GM12872 (cell line): ENCODE measurements at regions not wholly inside any gene's neighbourhood (a gene's known extent, or its start where the extent isn't known, plus 50 kb on each side); places are given as distances from the start of the nearest gene placed in this dataset.

Experiments used
- TF ChIP-seq, protein P1 (sequence below): IDR thresholded peaks from 3 replicates; pipeline ENCODE4 v1.5.1; 2011; ENCODE audit warnings: low read depth, mild to moderate bottlenecking, low read length, moderate library complexity; ENCODE audit not compliant: insufficient read depth

DNA sequence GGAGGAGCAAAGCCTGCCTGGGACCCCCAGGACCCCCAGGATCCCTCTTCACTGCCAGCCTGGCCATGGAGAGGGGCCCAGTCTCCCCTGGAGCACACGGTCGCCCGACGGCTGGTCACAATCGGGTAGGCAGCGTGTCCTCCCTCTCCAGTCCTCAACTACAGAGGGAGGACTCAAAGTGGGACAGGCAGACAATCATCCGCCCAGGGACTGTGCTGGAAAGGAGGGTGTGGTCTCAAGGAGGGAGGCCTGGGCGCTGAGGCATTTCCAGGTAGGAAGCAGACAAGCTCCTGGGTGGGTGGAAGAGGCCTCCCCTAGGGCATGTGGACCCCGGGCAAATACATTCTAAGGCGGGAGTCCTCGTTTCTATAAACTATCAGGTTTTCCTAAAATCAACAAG, 93.2 kb upstream of the ADAMTS2 start:
- TF ChIP-seq, protein P1, sequence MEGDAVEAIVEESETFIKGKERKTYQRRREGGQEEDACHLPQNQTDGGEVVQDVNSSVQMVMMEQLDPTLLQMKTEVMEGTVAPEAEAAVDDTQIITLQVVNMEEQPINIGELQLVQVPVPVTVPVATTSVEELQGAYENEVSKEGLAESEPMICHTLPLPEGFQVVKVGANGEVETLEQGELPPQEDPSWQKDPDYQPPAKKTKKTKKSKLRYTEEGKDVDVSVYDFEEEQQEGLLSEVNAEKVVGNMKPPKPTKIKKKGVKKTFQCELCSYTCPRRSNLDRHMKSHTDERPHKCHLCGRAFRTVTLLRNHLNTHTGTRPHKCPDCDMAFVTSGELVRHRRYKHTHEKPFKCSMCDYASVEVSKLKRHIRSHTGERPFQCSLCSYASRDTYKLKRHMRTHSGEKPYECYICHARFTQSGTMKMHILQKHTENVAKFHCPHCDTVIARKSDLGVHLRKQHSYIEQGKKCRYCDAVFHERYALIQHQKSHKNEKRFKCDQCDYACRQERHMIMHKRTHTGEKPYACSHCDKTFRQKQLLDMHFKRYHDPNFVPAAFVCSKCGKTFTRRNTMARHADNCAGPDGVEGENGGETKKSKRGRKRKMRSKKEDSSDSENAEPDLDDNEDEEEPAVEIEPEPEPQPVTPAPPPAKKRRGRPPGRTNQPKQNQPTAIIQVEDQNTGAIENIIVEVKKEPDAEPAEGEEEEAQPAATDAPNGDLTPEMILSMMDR, result no peak

GRCh38 chr5:179438011-179438441, 92.8 kb upstream of the ADAMTS2 start:
- TF ChIP-seq, protein P1, result no peak

GRCh38 chr5:179437341-179438001, 92.2 kb upstream of the ADAMTS2 start:
- TF ChIP-seq, protein P1, result no peak

DNA sequence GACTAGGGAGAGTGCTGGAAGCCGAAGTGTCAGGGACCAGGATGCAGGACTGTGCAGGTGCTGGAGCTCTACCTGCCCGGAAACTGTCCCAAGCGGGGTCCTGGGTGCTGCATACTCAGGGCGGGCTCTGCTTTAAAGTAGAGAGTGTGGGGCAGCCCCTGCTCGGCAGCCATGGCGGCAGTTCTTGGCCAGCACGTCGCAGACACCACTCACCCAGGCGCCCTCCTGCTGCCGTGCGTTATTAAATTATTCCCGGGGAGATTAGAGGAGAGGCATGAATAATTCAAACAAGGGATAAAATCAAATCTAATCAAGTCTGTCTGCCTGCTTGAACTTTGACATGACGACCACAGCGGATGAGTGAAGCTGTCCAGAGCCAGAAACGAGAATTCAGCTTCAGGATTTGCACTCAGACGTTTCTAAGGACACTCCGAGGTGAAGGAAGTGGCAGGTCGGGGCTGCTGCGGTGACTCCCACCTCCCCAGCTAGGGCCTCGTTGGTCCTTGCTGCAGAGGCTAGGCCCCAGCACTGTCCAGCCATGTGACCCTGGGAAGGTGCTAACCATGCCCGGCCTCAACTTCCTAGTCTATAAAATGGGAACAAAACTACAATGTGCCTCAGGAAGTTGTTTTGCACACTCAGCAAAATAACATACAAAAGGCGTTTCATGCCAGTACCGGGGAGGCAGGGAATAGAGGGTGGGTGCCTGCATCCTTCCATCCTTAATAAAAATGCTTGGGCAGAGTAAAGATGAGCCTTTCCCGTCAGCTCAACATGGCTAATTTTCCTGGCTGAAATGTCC, 91.3 kb upstream of the ADAMTS2 start:
- TF ChIP-seq, protein P1, result no peak

DNA sequence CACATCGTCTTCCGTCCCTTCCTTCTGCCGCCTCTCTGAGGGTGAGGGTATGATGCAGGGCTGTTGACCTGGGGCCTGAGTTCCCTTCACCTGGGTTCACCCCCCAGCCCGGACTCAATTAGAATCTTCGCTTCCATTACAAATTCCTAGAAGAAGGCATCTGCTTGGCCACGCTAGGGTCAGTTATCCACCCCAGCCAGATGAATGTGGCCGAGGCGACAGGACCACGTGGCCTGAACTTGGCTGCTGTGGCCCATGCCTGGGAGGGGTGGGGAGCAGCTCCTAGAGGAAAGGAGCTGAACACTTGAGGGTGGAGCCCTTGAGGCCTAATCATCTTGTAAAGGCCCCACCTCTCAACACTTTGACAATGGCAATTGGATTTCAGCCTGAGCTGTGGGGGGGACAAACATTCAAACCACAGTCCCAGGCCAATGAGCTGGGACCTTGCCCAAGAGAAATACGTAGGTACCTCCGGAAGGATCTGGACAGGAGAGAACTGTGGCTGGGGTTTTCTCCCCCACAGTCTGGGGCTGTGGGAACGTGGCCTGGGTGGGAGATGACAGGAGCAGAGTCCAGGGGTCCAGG, 90.6 kb upstream of the ADAMTS2 start:
- TF ChIP-seq, protein P1, result no peak

GRCh38 chr5:179435181-179435580, 89.9 kb upstream of the ADAMTS2 start:
- TF ChIP-seq, protein P1, result no peak

GRCh38 chr5:179432547-179432946, 87.3 kb upstream of the ADAMTS2 start:
- TF ChIP-seq, protein P1, result no peak
